ENCODE measurements at regions not wholly inside any gene's neighbourhood (a gene's known extent, or its start where the extent isn't known, plus 50 kb on each side); places are given as distances from the start of the nearest gene placed in this dataset.

- TF ChIP-seq CHD2 (IDR thresholded peaks at IDR 0.05; ENCODE audit: low read length) (no peak), ATF3 (IDR thresholded peaks at IDR 0.05; ENCODE audit: insufficient read depth, low read depth, low read length) (no peak), RNF2 (IDR thresholded peaks at IDR 0.05; ENCODE audit: borderline replicate concordance, low read depth, low read length, missing control alignments, poor library complexity, severe bottlenecking) (no peak), EP300 (IDR thresholded peaks at IDR 0.05; ENCODE audit: borderline replicate concordance in 1 of 2, low read depth in 2 of 2, low read length in 2 of 2) (no peak), MAX (IDR thresholded peaks at IDR 0.05) (no peak), EZH2 (IDR thresholded peaks at IDR 0.05; ENCODE audit: low read depth, low read length, severe bottlenecking) (no peak)
These were observed 175.1 kb upstream of the S1PR3 start for GRCh38 chr9:88816141-88816540.

Data from H1 (cell line).